ENCODE measurements at regions not wholly inside any gene's neighbourhood (a gene's known extent, or its start where the extent isn't known, plus 50 kb on each side); places are given as distances from the start of the nearest gene placed in this dataset.

DNA sequence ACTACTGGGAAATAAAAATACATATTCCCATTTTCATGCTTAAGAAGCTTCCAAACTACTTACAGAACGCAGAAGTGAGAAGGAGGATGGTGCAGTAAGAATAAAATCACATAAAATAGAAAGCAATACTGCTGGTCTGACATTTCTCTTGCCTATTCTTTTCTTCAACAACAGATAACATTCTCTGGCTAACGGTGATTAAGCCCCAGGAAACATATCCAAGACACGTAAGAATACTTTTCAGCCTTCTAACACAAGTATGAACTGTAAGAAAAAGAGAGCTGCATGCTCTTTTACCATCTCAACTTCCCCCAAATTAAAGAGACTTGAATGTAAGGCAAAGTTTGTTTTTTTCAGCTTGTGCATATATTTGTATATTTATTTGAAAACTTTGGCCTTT lies 156.1 kb upstream of the TARS1 start:
- Mint-ChIP-seq H3K36me3 (ENCODE audit: unreplicated experiment) (no peaks in the 10 kb centered on the region), H3K4me3 (ENCODE audit: unreplicated experiment) (no peak overlapping the region), H3K4me1 (ENCODE audit: low read depth, unreplicated experiment) (no peaks in the 10 kb centered on the region), H3K9me3 (ENCODE audit: unreplicated experiment) (no peaks in the 10 kb centered on the region), H3K27me3 (ENCODE audit: unreplicated experiment) (no peaks in the 10 kb centered on the region), H3K27ac (ENCODE audit: unreplicated experiment) (no peak overlapping the region)
- no peak for DNase-seq
- TF ChIP-seq CTCF (IDR thresholded peaks at IDR 0.05; ENCODE audit: partially characterized antibody, unreplicated experiment) = no peak

DNA sequence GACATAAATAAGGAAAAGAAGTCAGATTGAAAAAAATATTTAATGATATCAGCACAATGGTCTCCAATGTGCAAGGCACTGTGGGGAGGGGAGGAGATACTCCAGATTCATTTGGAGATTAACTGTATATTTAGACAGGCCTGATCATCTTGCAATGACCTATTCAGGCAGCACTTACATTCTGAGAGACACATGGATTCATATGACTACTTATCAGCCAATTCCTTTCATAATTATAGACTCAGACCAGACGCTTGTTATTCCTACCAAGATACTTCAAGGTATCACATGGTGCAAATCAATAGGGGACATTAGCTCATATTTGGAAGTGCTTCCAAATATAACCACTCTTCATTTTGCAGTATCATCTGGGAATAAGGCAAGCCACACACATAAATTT lies 153.5 kb upstream of the TARS1 start:
- Mint-ChIP-seq H3K36me3 (ENCODE audit: unreplicated experiment) (peaks cover 6% of the 10 kb centered on the region), H3K9me3 (ENCODE audit: unreplicated experiment) (peaks cover 3% of the 10 kb centered on the region), H3K27ac (ENCODE audit: unreplicated experiment) (no peak overlapping the region), H3K27me3 (ENCODE audit: unreplicated experiment) (no peaks in the 10 kb centered on the region), H3K4me1 (ENCODE audit: low read depth, unreplicated experiment) (no peaks in the 10 kb centered on the region), H3K4me3 (ENCODE audit: unreplicated experiment) (no peak overlapping the region)
- TF ChIP-seq CTCF (IDR thresholded peaks at IDR 0.05; ENCODE audit: partially characterized antibody, unreplicated experiment) = no peak
- DNase-seq = no peak

GRCh38 chr5:33291216-33292000 lies 149.4 kb upstream of the TARS1 start:
- H3K36me3 Mint-ChIP-seq (ENCODE audit: unreplicated experiment) = peaks cover 6% of the 10 kb centered on the region
- DNase-seq = no peak
- H3K27me3 Mint-ChIP-seq (ENCODE audit: unreplicated experiment) = no peaks in the 10 kb centered on the region
- peaks cover 3% of the 10 kb centered on the region for H3K9me3 Mint-ChIP-seq (ENCODE audit: unreplicated experiment)
- no peaks in the 10 kb centered on the region for H3K4me1 Mint-ChIP-seq (ENCODE audit: low read depth, unreplicated experiment)
- no peak for TF ChIP-seq CTCF (IDR thresholded peaks at IDR 0.05; ENCODE audit: partially characterized antibody, unreplicated experiment)
- H3K27ac Mint-ChIP-seq (ENCODE audit: unreplicated experiment) = no peak overlapping the region
- no peak overlapping the region for H3K4me3 Mint-ChIP-seq (ENCODE audit: unreplicated experiment)

- DNase-seq = peak; percentile 13
- H3K4me1 Mint-ChIP-seq (ENCODE audit: low read depth, unreplicated experiment) = peaks cover 3% of the 10 kb centered on the region
- H3K27me3 Mint-ChIP-seq (ENCODE audit: unreplicated experiment) = peaks cover 1% of the 10 kb centered on the region
- no peaks in the 10 kb centered on the region for H3K9me3 Mint-ChIP-seq (ENCODE audit: unreplicated experiment)
- H3K27ac Mint-ChIP-seq (ENCODE audit: unreplicated experiment) = no peak overlapping the region
- TF ChIP-seq CTCF (IDR thresholded peaks at IDR 0.05; ENCODE audit: partially characterized antibody, unreplicated experiment) = peak; percentile 60
- H3K36me3 Mint-ChIP-seq (ENCODE audit: unreplicated experiment) = no peaks in the 10 kb centered on the region
- no peak overlapping the region for H3K4me3 Mint-ChIP-seq (ENCODE audit: unreplicated experiment)
Measured at GRCh38 chr5:33297760-33298216, 143.0 kb upstream of the TARS1 start.

GRCh38 chr5:33299621-33300208 lies 141.1 kb upstream of the TARS1 start:
- H3K4me3 Mint-ChIP-seq (ENCODE audit: unreplicated experiment) = no peak overlapping the region
- peaks cover 1% of the 10 kb centered on the region for H3K27me3 Mint-ChIP-seq (ENCODE audit: unreplicated experiment)
- no peak overlapping the region for H3K27ac Mint-ChIP-seq (ENCODE audit: unreplicated experiment)
- H3K4me1 Mint-ChIP-seq (ENCODE audit: low read depth, unreplicated experiment) = peaks cover 3% of the 10 kb centered on the region
- H3K36me3 Mint-ChIP-seq (ENCODE audit: unreplicated experiment) = no peaks in the 10 kb centered on the region
- DNase-seq = peak; percentile 16
- no peak for TF ChIP-seq CTCF (IDR thresholded peaks at IDR 0.05; ENCODE audit: partially characterized antibody, unreplicated experiment)
- H3K9me3 Mint-ChIP-seq (ENCODE audit: unreplicated experiment) = no peaks in the 10 kb centered on the region
